IMR-90 (cell line): ENCODE measurements at regions not wholly inside any gene's neighbourhood (a gene's known extent, or its start where the extent isn't known, plus 50 kb on each side); places are given as distances from the start of the nearest gene placed in this dataset.

ENCODE experiments used
- ATAC-seq: fragments of 200-7000 bp; cut with Tn5 transposase; 2 replicates; pipeline ENCODE4 v1.9.1; 2020; ENCODE audit warnings: low read depth, mild to moderate bottlenecking, moderate library complexity
- BruUV-seq: library from RNA; stranded (reverse); fragments of 400-500 nt; replicated peaks from 2 replicates; lab custom pipeline; 2021; lab: Mats Ljungman, UMichigan
- CTCF ChIA-PET: fragments of 300-600 bp; formaldehyde crosslinking; extraction: SDS; loops from one replicate; lab custom pipeline; 2021; ENCODE audit warnings: antibody characterized with exemption; lab: Yijun Ruan, JAX
- POLR2A ChIA-PET: fragments of 300-600 bp; sonication (Branson Sonifier 250); formaldehyde crosslinking; loops from one replicate; lab custom pipeline; 2022; ENCODE audit warnings: antibody characterized with exemption; ENCODE audit not compliant: unreplicated experiment; lab: Charles Lee
- DNase-seq: peaks from one replicate; pipeline ENCODE4 v3.0.0; 2013
- H2AFZ ChIP-seq: replicated peaks from 2 replicates; pipeline ENCODE3; 2013; ENCODE audit warnings: low read length, mild to moderate bottlenecking; ENCODE audit not compliant: poor library complexity
- H2AK5ac ChIP-seq: 2 replicates; pipeline ENCODE4 v1.6.1; 2013; ENCODE audit warnings: low read depth, low read length, inconsistent platforms
- H2AK9ac ChIP-seq: replicated peaks from 2 replicates; pipeline ENCODE3; 2013; ENCODE audit warnings: mild to moderate bottlenecking, low read depth, low read length, moderate library complexity; ENCODE audit not compliant: poor library complexity
- H2BK120ac ChIP-seq: 2 replicates; pipeline ENCODE4 v1.6.1; 2013; ENCODE audit warnings: low read depth, low read length, inconsistent platforms
- H2BK15ac ChIP-seq: 3 replicates; pipeline ENCODE4 v1.6.1; 2013; ENCODE audit warnings: low read depth, low read length, inconsistent platforms
- H2BK20ac ChIP-seq: 2 replicates; pipeline ENCODE4 v1.6.1; 2013; ENCODE audit warnings: low read depth, mild to moderate bottlenecking, inconsistent platforms, low read length, moderate library complexity
- H2BK5ac ChIP-seq: 2 replicates; pipeline ENCODE4 v1.6.1; 2013; ENCODE audit warnings: mild to moderate bottlenecking, low read depth, low read length, inconsistent platforms; ENCODE audit not compliant: poor library complexity, severe bottlenecking
- H3K14ac ChIP-seq: replicated peaks from 2 replicates; pipeline ENCODE4 v1.6.1; 2013; ENCODE audit warnings: low read depth, low read length, inconsistent platforms
- H3K18ac ChIP-seq: 2 replicates; pipeline ENCODE4 v1.6.1; 2013; ENCODE audit warnings: low read depth, low read length, control low read depth
- H3K23ac ChIP-seq: 2 replicates; pipeline ENCODE4 v1.6.1; 2013; ENCODE audit warnings: low read depth, low read length, inconsistent platforms
- H3K27ac ChIP-seq: 2 replicates; pipeline ENCODE4 v1.5.1; 2013; ENCODE audit warnings: mild to moderate bottlenecking, control low read depth, low read length; ENCODE audit not compliant: insufficient read depth
- H3K27me3 ChIP-seq: 2 replicates; pipeline ENCODE4 v1.6.1; 2013; ENCODE audit warnings: low read length; ENCODE audit not compliant: control insufficient read depth, insufficient read depth
- H3K36me3 ChIP-seq: 2 replicates; pipeline ENCODE4 v1.6.1; 2013; ENCODE audit warnings: low read length, mixed read lengths; ENCODE audit not compliant: control insufficient read depth, insufficient read depth
- H3K4ac ChIP-seq: 2 replicates; pipeline ENCODE4 v1.6.1; 2013; ENCODE audit warnings: low read depth, low read length, inconsistent platforms
- H3K4me1 ChIP-seq: 2 replicates; pipeline ENCODE4 v1.6.1; 2013; ENCODE audit warnings: low read length, mixed read lengths; ENCODE audit not compliant: control insufficient read depth, insufficient read depth
- H3K4me2 ChIP-seq: 2 replicates; pipeline ENCODE4 v1.6.1; 2013; ENCODE audit warnings: low read depth, mild to moderate bottlenecking, control low read depth, low read length, moderate library complexity
- H3K4me3 ChIP-seq: 2 replicates; pipeline ENCODE4 v1.5.1; 2013; ENCODE audit warnings: low read depth, mild to moderate bottlenecking, control low read depth, low read length, moderate library complexity; ENCODE audit not compliant: insufficient read depth
- H3K56ac ChIP-seq: 2 replicates; pipeline ENCODE4 v1.6.1; 2013; ENCODE audit warnings: low read length, inconsistent platforms; ENCODE audit not compliant: insufficient read depth; ENCODE audit errors: extremely low read depth
- H3K79me1 ChIP-seq, 2 experiments: 2 replicates each; pipeline ENCODE4 v1.6.1; 2013; ENCODE audit warnings: low read length in 2 of 2, inconsistent platforms in 1 of 2, low read depth in 1 of 2
- H3K9ac ChIP-seq: 2 replicates; pipeline ENCODE4 v1.6.1; 2013; ENCODE audit warnings: low read depth, low read length, control low read depth
- H3K9me1 ChIP-seq: 2 replicates; pipeline ENCODE4 v1.6.1; 2013; ENCODE audit warnings: low read length, inconsistent platforms; ENCODE audit not compliant: insufficient read depth
- H3K9me3 ChIP-seq: 2 replicates; pipeline ENCODE4 v1.6.1; 2013; ENCODE audit warnings: low read length; ENCODE audit not compliant: control insufficient read depth, insufficient read depth
- H4K20me1 ChIP-seq: 2 replicates; pipeline ENCODE4 v1.6.1; 2013; ENCODE audit warnings: low read length, inconsistent platforms; ENCODE audit not compliant: insufficient read depth
- H4K5ac ChIP-seq: 2 replicates; pipeline ENCODE4 v1.6.1; 2013; ENCODE audit warnings: mild to moderate bottlenecking, low read depth, low read length, control low read depth
- H4K8ac ChIP-seq, 2 experiments: 2 replicates each; pipeline ENCODE4 v1.6.1; 2013; ENCODE audit warnings: low read depth in 2 of 2, low read length in 2 of 2, control low read depth in 1 of 2, inconsistent platforms in 1 of 2
- H4K91ac ChIP-seq: 2 replicates; pipeline ENCODE4 v1.6.1; 2013; ENCODE audit warnings: low read depth, low read length, inconsistent platforms; ENCODE audit not compliant: insufficient read depth
- CHD1 ChIP-seq: IDR thresholded peaks from 2 replicates; pipeline ENCODE4 v1.6.1; 2012; ENCODE audit warnings: low read depth, low read length, improper control_type of control experiment
- RAD21 ChIP-seq: IDR thresholded peaks from 2 replicates; pipeline ENCODE4 v1.6.1; 2012; ENCODE audit warnings: low read length, improper control_type of control experiment
- WGBS, 2 experiments: methylation state at CpG; one replicate each; pipeline versions ENCODE4 v1.1.5 to v1.1.7; 2013; ENCODE audit warnings: missing lambda C conversion rate in 2 of 2; ENCODE audit not compliant: insufficient read length in 1 of 2; ENCODE audit errors: extremely low coverage in 2 of 2; 5-methylcytosine and 5-hydroxymethylcytosine counted together
- dilution Hi-C: fragments of 300-500 bp; cut with HindIII; formaldehyde crosslinking; loops from one replicate; pipeline ENCODE4 v1.14.3; 2018; ENCODE audit warnings: low sequenced_read_pairs; ENCODE audit not compliant: unreplicated experiment
- in situ Hi-C: fragments of 300-500 bp; cut with MboI; formaldehyde crosslinking; loops from 3 replicates; pipeline ENCODE4 v1.14.3; 2019; ENCODE audit warnings: low sequenced_read_pairs, inconsistent platforms, mixed read lengths
- intact Hi-C: fragments of 100-400 bp; cut with micrococcal nuclease; formaldehyde crosslinking; loops from 2 replicates; pipeline ENCODE4 v1.10.0; 2022

GRCh38 chr11:111194860-111195568, 50.5 kb upstream of the POU2AF2 start:
- ChIA-PET POLR2A (no interaction called here), CTCF (interaction anchor here (1.0 kb wide), 1 partner anchor 9 kb away, joined by 3 read pairs; no protein-coding TSS in a partner anchor)
- DNase-seq (peak; percentile 31), ATAC-seq (peak; percentile 77)
- H2BK5ac ChIP-seq, result no peak overlapping the region
- H3K4me1 ChIP-seq, result 0 out of 2 replicates have a peak, but pooled peaks cover 7% of the 10 kb centered on the region
- no TSS peak for BruUV-seq
- peak overlapping the region; percentile 2; the same call in 1 of the 2 replicates for H3K23ac ChIP-seq
- no CpG with 5 or more reads among the region's 2 CpGs for WGBS, 2 experiments
- peak overlapping the region; percentile 70 for H3K4ac ChIP-seq
- peak overlapping the region; percentile 44; the same call in 1 of the 2 replicates for H3K14ac ChIP-seq
- intact Hi-C loops (no loop called here), in situ Hi-C loops (no loop called here), dilution Hi-C loops (no loop called here)
- no peak overlapping the region for H3K56ac ChIP-seq
- peaks cover 6% of the 10 kb centered on the region; the same call in 1 of the 2 replicates for H3K9me1 ChIP-seq
- 0 out of 4 replicates have a peak overlapping the region, but pooled peaks of 1 of the 2 experiments have one; percentile 15 for H4K8ac ChIP-seq
- no peak overlapping the region for H4K5ac ChIP-seq
- no peaks in the 10 kb centered on the region for H4K20me1 ChIP-seq
- 0 out of 2 replicates have a peak overlapping the region, but pooled peaks have one; percentile 24 for H4K91ac ChIP-seq
- no peak overlapping the region for H2AFZ ChIP-seq
- H3K27ac ChIP-seq, result peak overlapping the region; percentile 21; the same call in 1 of the 2 replicates
- H3K27me3 ChIP-seq, result no peaks in the 10 kb centered on the region
- H3K4me2 ChIP-seq, result no peak overlapping the region
- no peaks in the 10 kb centered on the region for H3K36me3 ChIP-seq
- no peaks in the 10 kb centered on the region for H3K79me1 ChIP-seq
- peak overlapping the region; percentile 39; the same call in 1 of the 2 replicates for H2BK120ac ChIP-seq
- H2AK9ac ChIP-seq, result no peak overlapping the region
- H3K18ac ChIP-seq, result no peak overlapping the region; the same call in 1 of the 2 replicates
- H3K9ac ChIP-seq, result no peak overlapping the region
- peak overlapping the region; percentile 29; the same call in 1 of the 2 replicates for H2AK5ac ChIP-seq
- peak overlapping the region; percentile 29; the same call in 2 of the 3 replicates for H2BK15ac ChIP-seq
- H3K4me3 ChIP-seq, result no peak overlapping the region
- no peak for TF ChIP-seq RAD21
- TF ChIP-seq CHD1, result no peak
- H3K9me3 ChIP-seq, result peaks cover 2% of the 10 kb centered on the region; the same call in 1 of the 2 replicates
- H2BK20ac ChIP-seq, result peak overlapping the region; percentile 59; the same call in 1 of the 2 replicates
